SK-N-SH (cell line): ENCODE measurements at regions not wholly inside any gene's neighbourhood (a gene's known extent, or its start where the extent isn't known, plus 50 kb on each side); places are given as distances from the start of the nearest gene placed in this dataset.

Source experiments
- CTCF ChIA-PET: fragments of 300-600, 350-600 bp; formaldehyde crosslinking; extraction: SDS; loops from one replicate; lab custom pipeline; 2021; lab: Yijun Ruan, JAX
- POLR2A ChIA-PET: fragments of 350-600 bp; sonication (Branson Sonifier 250); formaldehyde crosslinking; extraction: SDS; loops from one replicate; lab custom pipeline; 2020; ENCODE audit warnings: antibody characterized with exemption, inconsistent platforms; lab: Yijun Ruan, JAX
- DNase-seq: peaks from one replicate; pipeline ENCODE4 v3.0.0; 2012
- H2AFZ ChIP-seq: fragments of 200-600 bp; sonication (generic); 2 replicates; pipeline ENCODE4 v1.8.1; 2016; ENCODE audit warnings: antibody characterized with exemption, mild to moderate bottlenecking, low read depth
- H3F3A ChIP-seq: fragments of 200-600 bp; sonication (generic); replicated peaks from 2 replicates; pipeline ENCODE3; 2016; ENCODE audit warnings: antibody characterized with exemption, mild to moderate bottlenecking; ENCODE audit not compliant: insufficient read depth
- H3K27ac ChIP-seq, 2 experiments: fragments of 200-500 bp in 1 of 2; fragments of 200-600 bp in 1 of 2; sonication (Bioruptor generic) in 1 of 2; sonication (generic), shearing (Covaris generic) in 1 of 2; 2 replicates each; pipeline versions ENCODE4 v1.5.1 to v1.6.1; 2014 to 2016; ENCODE audit warnings: low read depth in 2 of 2, inconsistent platforms in 1 of 2, low read length in 1 of 2, mild to moderate bottlenecking in 1 of 2, mixed read lengths in 1 of 2
- H3K27me3 ChIP-seq: fragments of 200-600 bp; sonication (generic), shearing (Covaris generic); 2 replicates; pipeline ENCODE4 v1.6.1; 2016; ENCODE audit warnings: mixed run types; ENCODE audit not compliant: insufficient read depth
- H3K36me3 ChIP-seq, 2 experiments: fragments of 200-500 bp in 1 of 2; fragments of 200-600 bp in 1 of 2; sonication (Bioruptor generic) in 1 of 2; sonication (generic) in 1 of 2; replicated peaks in 1 of 2; 2 replicates each; pipeline versions ENCODE3 to v1.5.1; 2014 to 2016; ENCODE audit warnings: low read length in 1 of 2, mild to moderate bottlenecking in 1 of 2; ENCODE audit not compliant: insufficient read depth in 2 of 2, control insufficient read depth in 1 of 2
- H3K4me1 ChIP-seq, 2 experiments: fragments of 200-500 bp in 1 of 2; fragments of 200-600 bp in 1 of 2; sonication (Bioruptor generic) in 1 of 2; sonication (generic), shearing (Covaris generic) in 1 of 2; 2 replicates each; pipeline versions ENCODE4 v1.5.1 to v1.6.1; 2014 to 2016; ENCODE audit warnings: low read depth in 1 of 2, low read length in 1 of 2, mixed run types in 1 of 2; ENCODE audit not compliant: insufficient read depth in 2 of 2, control insufficient read depth in 1 of 2
- H3K4me2 ChIP-seq: fragments of 200-600 bp; sonication (generic), shearing (Covaris generic); 2 replicates; pipeline ENCODE4 v1.6.1; 2017; ENCODE audit warnings: mixed run types
- H3K4me3 ChIP-seq, 2 experiments: fragments of 200-500 bp in 1 of 2; fragments of 200-600 bp in 1 of 2; sonication (Bioruptor generic) in 1 of 2; sonication (generic), shearing (Covaris generic) in 1 of 2; 2 replicates each; pipeline versions ENCODE4 v1.5.1 to v1.8.1; 2014 to 2016; ENCODE audit warnings: low read depth in 2 of 2, inconsistent platforms in 1 of 2, low read length in 1 of 2, mild to moderate bottlenecking in 1 of 2, mixed read lengths in 1 of 2, moderate library complexity in 1 of 2
- H3K79me2 ChIP-seq: fragments of 200-600 bp; sonication (generic); 2 replicates; pipeline ENCODE4 v1.8.1; 2017; ENCODE audit warnings: mild to moderate bottlenecking; ENCODE audit not compliant: insufficient read depth
- H3K9ac ChIP-seq: fragments of 200-600 bp; sonication (generic); 2 replicates; pipeline ENCODE4 v1.6.1; 2017; ENCODE audit warnings: mixed run types
- H3K9me2 ChIP-seq: fragments of 200-600 bp; sonication (generic); 2 replicates; pipeline ENCODE4 v1.6.1; 2017; ENCODE audit warnings: mixed run types
- H3K9me3 ChIP-seq: fragments of 200-600 bp; sonication (generic); 2 replicates; pipeline ENCODE4 v1.6.1; 2017; ENCODE audit warnings: mixed run types, mild to moderate bottlenecking, moderate library complexity
- H4K20me1 ChIP-seq: fragments of 200-600 bp; sonication (generic); 2 replicates; pipeline ENCODE4 v1.6.1; 2017; ENCODE audit warnings: mild to moderate bottlenecking, mixed run types; ENCODE audit not compliant: insufficient read depth
- CHD2 ChIP-seq: fragments of 150-350 bp; IDR thresholded peaks from 2 replicates; pipeline ENCODE4 v1.6.1; 2018; ENCODE audit warnings: low read length; ENCODE audit not compliant: partially characterized antibody
- ELF1 ChIP-seq: IDR thresholded peaks from 2 replicates; pipeline ENCODE4 v1.4.0; 2012
- GABPA ChIP-seq: IDR thresholded peaks from 2 replicates; pipeline ENCODE4 v1.4.0; 2012; ENCODE audit warnings: low read depth, mild to moderate bottlenecking
- GATA2 ChIP-seq: sonication (generic); formaldehyde crosslinking; IDR thresholded peaks from 2 replicates; pipeline ENCODE4 v1.5.0; 2020; ENCODE audit warnings: mild to moderate bottlenecking, missing genetic modification reagents
- JUND ChIP-seq: IDR thresholded peaks from 2 replicates; pipeline ENCODE4 v1.4.0; 2012
- NRF1 ChIP-seq: IDR thresholded peaks from 2 replicates; pipeline ENCODE4 v1.6.1; 2012; ENCODE audit warnings: low read depth, mild to moderate bottlenecking, low read length
- POLR2AphosphoS5 ChIP-seq: IDR thresholded peaks from 2 replicates; pipeline ENCODE4 v1.6.1; 2012; ENCODE audit warnings: low read depth, low read length
- RXRA ChIP-seq: IDR thresholded peaks from 2 replicates; pipeline ENCODE4 v1.4.0; 2012; ENCODE audit warnings: low read depth, mild to moderate bottlenecking, borderline replicate concordance
- TAF1 ChIP-seq: IDR thresholded peaks from 2 replicates; pipeline ENCODE4 v1.6.1; 2012; ENCODE audit warnings: low read depth, mild to moderate bottlenecking, low read length, moderate library complexity, borderline replicate concordance
- TCF12 ChIP-seq: IDR thresholded peaks from 2 replicates; pipeline ENCODE4 v1.4.0; 2012
- WGBS: methylation state at CpG from one replicate; pipeline ENCODE4 v1.1.6; 2017; ENCODE audit warnings: low lambda C conversion rate; 5-methylcytosine and 5-hydroxymethylcytosine counted together
- TF ChIP-seq, protein P1 (sequence below): IDR thresholded peaks from 2 replicates; pipeline ENCODE4 v1.6.1; 2012; ENCODE audit warnings: mild to moderate bottlenecking, low read depth, low read length, moderate library complexity

DNA sequence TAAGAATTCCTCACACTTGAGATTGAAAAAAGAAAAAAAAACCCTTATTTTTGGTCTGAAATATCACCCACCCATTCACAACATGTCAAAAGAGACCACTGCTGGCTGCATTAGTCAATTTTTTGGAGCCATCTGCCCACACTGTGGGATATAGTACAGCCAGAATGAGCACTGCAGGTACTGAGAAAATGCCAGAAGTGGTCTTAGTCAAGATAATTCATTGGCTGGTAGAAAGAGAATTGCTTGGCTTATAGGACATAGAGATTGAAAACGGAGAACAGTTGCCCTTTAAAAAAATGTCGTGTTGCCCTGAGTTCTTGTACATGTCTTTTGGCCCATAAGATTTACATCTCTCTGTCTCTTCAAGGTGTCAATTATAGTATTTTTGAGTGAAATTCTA is 1899.5 kb downstream of the OLFM4 start:
- Histone ChIP-seq H3K9ac (no peak overlapping the region), H3K4me2 (no peak overlapping the region), H3K27me3 (no peaks in the 10 kb centered on the region), H3K9me2 (no peaks in the 10 kb centered on the region), H3K4me3 (no peak overlapping the region), H2AFZ (no peak overlapping the region), H3F3A (no peaks in the 10 kb centered on the region), H3K79me2 (no peaks in the 10 kb centered on the region), H4K20me1 (no peaks in the 10 kb centered on the region), H3K4me1 (no peaks in the 10 kb centered on the region), H3K9me3 (no peaks in the 10 kb centered on the region), H3K27ac (no peak overlapping the region), H3K36me3 (no peaks in the 10 kb centered on the region)
- ChIA-PET CTCF (no interaction called here), POLR2A (no interaction called here)
- DNase-seq: no peak
- 3% methylated on average over 2 of the region's 2 CpGs for WGBS
- no peak for TF ChIP-seq CHD2
- no peak for TF ChIP-seq RXRA
- no peak for TF ChIP-seq TCF12
- no peak for TF ChIP-seq NRF1
- TF ChIP-seq TAF1: no peak
- TF ChIP-seq, protein P1, sequence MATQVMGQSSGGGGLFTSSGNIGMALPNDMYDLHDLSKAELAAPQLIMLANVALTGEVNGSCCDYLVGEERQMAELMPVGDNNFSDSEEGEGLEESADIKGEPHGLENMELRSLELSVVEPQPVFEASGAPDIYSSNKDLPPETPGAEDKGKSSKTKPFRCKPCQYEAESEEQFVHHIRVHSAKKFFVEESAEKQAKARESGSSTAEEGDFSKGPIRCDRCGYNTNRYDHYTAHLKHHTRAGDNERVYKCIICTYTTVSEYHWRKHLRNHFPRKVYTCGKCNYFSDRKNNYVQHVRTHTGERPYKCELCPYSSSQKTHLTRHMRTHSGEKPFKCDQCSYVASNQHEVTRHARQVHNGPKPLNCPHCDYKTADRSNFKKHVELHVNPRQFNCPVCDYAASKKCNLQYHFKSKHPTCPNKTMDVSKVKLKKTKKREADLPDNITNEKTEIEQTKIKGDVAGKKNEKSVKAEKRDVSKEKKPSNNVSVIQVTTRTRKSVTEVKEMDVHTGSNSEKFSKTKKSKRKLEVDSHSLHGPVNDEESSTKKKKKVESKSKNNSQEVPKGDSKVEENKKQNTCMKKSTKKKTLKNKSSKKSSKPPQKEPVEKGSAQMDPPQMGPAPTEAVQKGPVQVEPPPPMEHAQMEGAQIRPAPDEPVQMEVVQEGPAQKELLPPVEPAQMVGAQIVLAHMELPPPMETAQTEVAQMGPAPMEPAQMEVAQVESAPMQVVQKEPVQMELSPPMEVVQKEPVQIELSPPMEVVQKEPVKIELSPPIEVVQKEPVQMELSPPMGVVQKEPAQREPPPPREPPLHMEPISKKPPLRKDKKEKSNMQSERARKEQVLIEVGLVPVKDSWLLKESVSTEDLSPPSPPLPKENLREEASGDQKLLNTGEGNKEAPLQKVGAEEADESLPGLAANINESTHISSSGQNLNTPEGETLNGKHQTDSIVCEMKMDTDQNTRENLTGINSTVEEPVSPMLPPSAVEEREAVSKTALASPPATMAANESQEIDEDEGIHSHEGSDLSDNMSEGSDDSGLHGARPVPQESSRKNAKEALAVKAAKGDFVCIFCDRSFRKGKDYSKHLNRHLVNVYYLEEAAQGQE: no peak
- no peak for TF ChIP-seq GABPA
- no peak for TF ChIP-seq GATA2 (CRISPR knock-in tag)

DNA sequence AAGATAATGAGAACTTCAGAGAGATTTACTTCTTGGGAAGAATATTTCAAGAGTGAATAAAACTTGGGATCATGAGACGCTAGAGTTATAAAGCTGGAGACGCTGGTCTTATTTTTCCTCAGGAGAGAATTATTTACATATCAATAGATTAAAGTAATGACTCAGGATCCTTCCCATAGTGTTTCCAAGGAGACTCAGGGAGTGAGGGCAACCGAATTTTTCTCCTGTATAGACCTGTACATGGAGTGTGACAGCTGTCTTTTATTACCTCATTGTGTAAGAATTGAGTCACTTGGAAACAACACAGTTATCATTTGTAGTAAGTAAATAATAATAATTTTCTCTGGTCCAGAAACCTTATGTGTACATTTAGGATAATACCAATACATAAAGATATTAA is 1905.5 kb downstream of the OLFM4 start:
- ChIA-PET POLR2A (no interaction called here), CTCF (no interaction called here)
- no peak overlapping the region for H3K4me2 ChIP-seq

DNA sequence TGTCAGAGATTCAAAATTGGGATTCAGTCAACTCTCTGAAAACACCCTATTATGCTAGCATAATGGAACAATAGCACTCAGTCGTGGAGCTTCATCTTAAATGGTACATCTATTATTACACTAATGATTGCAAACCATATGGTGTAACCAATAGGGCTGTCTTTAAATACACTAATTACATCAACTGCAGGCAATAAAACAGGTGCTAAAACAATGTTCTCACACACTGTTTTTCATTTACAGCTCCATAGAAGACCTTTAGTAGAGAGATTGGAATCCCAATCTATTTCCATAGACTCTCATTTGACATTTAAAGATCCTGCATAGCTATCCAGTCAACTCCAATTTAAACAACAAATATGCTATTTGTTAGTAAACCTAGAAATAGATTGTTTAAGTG is 1917.4 kb downstream of the OLFM4 start:
- ChIA-PET POLR2A (no interaction called here), CTCF (no interaction called here)
- Histone ChIP-seq H3K9ac (no peak overlapping the region), H3K9me3 (no peaks in the 10 kb centered on the region), H2AFZ (no peak overlapping the region), H3K36me3 (no peaks in the 10 kb centered on the region), H3K79me2 (no peaks in the 10 kb centered on the region), H3F3A (no peaks in the 10 kb centered on the region), H4K20me1 (no peaks in the 10 kb centered on the region), H3K27me3 (no peaks in the 10 kb centered on the region), H3K4me1 (no peaks in the 10 kb centered on the region), H3K4me2 (no peak overlapping the region), H3K4me3 (no peak overlapping the region), H3K27ac (no peak overlapping the region)
- DNase-seq: no peak
- 0% methylated on average over 1 of the region's 1 CpG for WGBS
- TF ChIP-seq TAF1: no peak
- TF ChIP-seq TCF12: no peak
- TF ChIP-seq, all 33 proteins: peak for 0
- H3K9me2 ChIP-seq: no peaks in the 10 kb centered on the region

More for the DNA sequence above, 1905.5 kb downstream of the OLFM4 start:
- Histone ChIP-seq H3K4me1 (no peaks in the 10 kb centered on the region), H3K4me3 (no peak overlapping the region), H3K9me3 (no peaks in the 10 kb centered on the region), H3K36me3 (no peaks in the 10 kb centered on the region), H3K27ac (no peak overlapping the region), H3F3A (no peaks in the 10 kb centered on the region), H3K27me3 (no peaks in the 10 kb centered on the region), H3K9ac (no peak overlapping the region), H3K79me2 (no peaks in the 10 kb centered on the region), H3K9me2 (no peaks in the 10 kb centered on the region), H4K20me1 (no peaks in the 10 kb centered on the region), H2AFZ (no peak overlapping the region)
- no peak for DNase-seq
- 1% methylated on average over 3 of the region's 3 CpGs for WGBS
- TF ChIP-seq ELF1: no peak
- no peak for TF ChIP-seq POLR2AphosphoS5
- no peak for TF ChIP-seq JUND
